DMS79 (cell line): ENCODE measurements at regions not wholly inside any gene's neighbourhood (a gene's known extent, or its start where the extent isn't known, plus 50 kb on each side); places are given as distances from the start of the nearest gene placed in this dataset.

Experiments
- DNase-seq: peaks from one replicate; lab custom pipeline; 2025; lab: John Stamatoyannopoulos, UW

- no peak for DNase-seq
These were observed 258.9 kb downstream of the TAF11L14 start for GRCh38 chr5:17893026-17893635.

- no peak for DNase-seq
These were observed 261.2 kb downstream of the TAF11L14 start for GRCh38 chr5:17895288-17896033.

GRCh38 chr5:17896605-17897004 is 262.3 kb downstream of the TAF11L14 start:
- no peak for DNase-seq

GRCh38 chr5:17897776-17898175 is 263.5 kb downstream of the TAF11L14 start:
- DNase-seq = no peak

GRCh38 chr5:17898766-17899165 is 264.5 kb downstream of the TAF11L14 start:
- no peak for DNase-seq

GRCh38 chr5:17907094-17907493 is 272.8 kb downstream of the TAF11L14 start:
- no peak for DNase-seq

GRCh38 chr5:17910318-17910717 is 276.1 kb downstream of the TAF11L14 start:
- no peak for DNase-seq

- no peak for DNase-seq
These were observed 278.5 kb downstream of the TAF11L14 start for GRCh38 chr5:17912794-17913193.

GRCh38 chr5:17916446-17916845 is 282.2 kb downstream of the TAF11L14 start:
- DNase-seq = no peak

- DNase-seq = no peak
These were observed 283.2 kb downstream of the TAF11L14 start for GRCh38 chr5:17917465-17917864.

GRCh38 chr5:17918373-17919104 is 284.3 kb downstream of the TAF11L14 start:
- DNase-seq = no peak

GRCh38 chr5:17925276-17925675 is 291.0 kb downstream of the TAF11L14 start:
- DNase-seq = no peak

- no peak for DNase-seq
These were observed 294.3 kb downstream of the TAF11L14 start for GRCh38 chr5:17928581-17928981.

- no peak for DNase-seq
These were observed 294.9 kb downstream of the TAF11L14 start for GRCh38 chr5:17929171-17929570.

- DNase-seq = no peak
These were observed 296.1 kb downstream of the TAF11L14 start for GRCh38 chr5:17930346-17930745.

- no peak for DNase-seq
These were observed 309.8 kb downstream of the TAF11L14 start for GRCh38 chr5:17944046-17944445.

- DNase-seq = no peak
These were observed 312.8 kb downstream of the TAF11L14 start for GRCh38 chr5:17947029-17947428.

GRCh38 chr5:17951392-17952169 is 317.3 kb downstream of the TAF11L14 start:
- no peak for DNase-seq

- no peak for DNase-seq
These were observed 318.0 kb downstream of the TAF11L14 start for GRCh38 chr5:17952231-17952630.

GRCh38 chr5:17964067-17964466 is 329.8 kb downstream of the TAF11L14 start:
- DNase-seq = no peak

- no peak for DNase-seq
These were observed 332.6 kb downstream of the TAF11L14 start for GRCh38 chr5:17966640-17967402.

GRCh38 chr5:17976404-17976803 is 342.1 kb downstream of the TAF11L14 start:
- no peak for DNase-seq
